CD14-positive monocyte (primary cell): ENCODE measurements at regions not wholly inside any gene's neighbourhood (a gene's known extent, or its start where the extent isn't known, plus 50 kb on each side); places are given as distances from the start of the nearest gene placed in this dataset.

Experiments used
- DNase-seq, 3 donors: peaks; one replicate each; pipeline ENCODE4 v3.0.0-alpha.2; 2011 to 2022
- H2AFZ ChIP-seq: 2 replicates; pipeline ENCODE4 v1.6.0; 2012; ENCODE audit warnings: mild to moderate bottlenecking, low read depth, low read length, inconsistent platforms; ENCODE audit not compliant: insufficient read depth, poor library complexity, severe bottlenecking
- H3K27ac ChIP-seq, 2 donors: 1 replicate in 1 of 2; 2 replicates in 1 of 2; pipeline ENCODE4 v1.5.1; 2012 to 2013; ENCODE audit warnings: low read length in 2 of 2, control low read depth in 1 of 2, inconsistent platforms in 1 of 2, low read depth in 1 of 2, mild to moderate bottlenecking in 1 of 2
- H3K27me3 ChIP-seq, 2 donors: one replicate each; pipeline versions ENCODE4 v1.6.0 to v1.6.1; 2011 to 2013; ENCODE audit warnings: low read length in 2 of 2; ENCODE audit not compliant: control insufficient read depth in 2 of 2, insufficient read depth in 2 of 2
- H3K36me3 ChIP-seq, 2 donors: replicated peaks in 1 of 2; 1 replicate in 1 of 2; 2 replicates in 1 of 2; pipeline versions ENCODE4 v1.5.1 to v1.6.1; 2012 to 2013; ENCODE audit warnings: low read length in 2 of 2, control low read depth in 1 of 2, inconsistent platforms in 1 of 2, mild to moderate bottlenecking in 1 of 2; ENCODE audit not compliant: insufficient read depth in 2 of 2, control insufficient read depth in 1 of 2
- H3K4me1 ChIP-seq, 2 donors: 1 replicate in 1 of 2; 2 replicates in 1 of 2; pipeline versions ENCODE4 v1.5.1 to v1.6.1; 2012 to 2013; ENCODE audit warnings: low read length in 2 of 2, control low read depth in 1 of 2, inconsistent platforms in 1 of 2, mild to moderate bottlenecking in 1 of 2, moderate library complexity in 1 of 2; ENCODE audit not compliant: insufficient read depth in 2 of 2, control insufficient read depth in 1 of 2
- H3K4me2 ChIP-seq: replicated peaks from 2 replicates; pipeline ENCODE3; 2012; ENCODE audit warnings: low read length, moderate library complexity, mild to moderate bottlenecking; ENCODE audit not compliant: poor library complexity, severe bottlenecking; ENCODE audit errors: extremely low read depth
- H3K4me3 ChIP-seq, 3 experiments: fragments of 200-600 bp in 1 of 3; sonication (generic) in 1 of 3; replicated peaks in 1 of 3; 1 replicate in 2 of 3; 2 replicates in 1 of 3; pipeline ENCODE4 v1.5.1; 2011 to 2013; ENCODE audit warnings: low read length in 3 of 3, mild to moderate bottlenecking in 3 of 3, control low read depth in 2 of 3, low read depth in 2 of 3, inconsistent platforms in 1 of 3, moderate library complexity in 1 of 3
- H3K79me2 ChIP-seq: 2 replicates; pipeline ENCODE4 v1.6.0; 2012; ENCODE audit warnings: mild to moderate bottlenecking, control low read depth, inconsistent platforms, low read length, moderate library complexity; ENCODE audit not compliant: insufficient read depth
- H3K9ac ChIP-seq: 2 replicates; pipeline ENCODE4 v1.6.0; 2017; ENCODE audit warnings: low read length, mild to moderate bottlenecking; ENCODE audit not compliant: insufficient read depth, poor library complexity, severe bottlenecking
- H3K9me3 ChIP-seq, 2 donors: replicated peaks in 1 of 2; 1 replicate in 1 of 2; 2 replicates in 1 of 2; pipeline versions ENCODE4 v1.5.1 to v1.6.1; 2012 to 2013; ENCODE audit warnings: low read length in 2 of 2, control low read depth in 1 of 2; ENCODE audit not compliant: control insufficient read depth in 1 of 2, insufficient read depth in 1 of 2
- H4K20me1 ChIP-seq: 2 replicates; pipeline ENCODE4 v1.6.0; 2012; ENCODE audit warnings: mild to moderate bottlenecking, low read length, control low read depth, moderate library complexity; ENCODE audit not compliant: insufficient read depth
- H3K27ac Mint-ChIP-seq, 7 donors: one replicate each; pipeline ENCODE4 v1.8.0; 2020; ENCODE audit warnings: mild to moderate bottlenecking in 7 of 7, mixed read lengths in 7 of 7, moderate library complexity in 6 of 7, inconsistent platforms in 2 of 7
- H3K27me3 Mint-ChIP-seq, 3 donors: one replicate each; pipeline ENCODE4 v1.8.0; 2021 to 2022; ENCODE audit warnings: low read depth in 3 of 3, mild to moderate bottlenecking in 3 of 3, mixed read lengths in 3 of 3, moderate library complexity in 3 of 3, inconsistent platforms in 1 of 3
- H3K36me3 Mint-ChIP-seq, 2 donors: one replicate each; pipeline ENCODE4 v1.8.0; 2020; ENCODE audit warnings: mixed read lengths in 2 of 2, inconsistent platforms in 1 of 2, mild to moderate bottlenecking in 1 of 2
- H3K4me1 Mint-ChIP-seq: one replicate; pipeline ENCODE4 v1.8.0; 2020; ENCODE audit warnings: mild to moderate bottlenecking, mixed read lengths
- H3K4me3 Mint-ChIP-seq, 2 donors: one replicate each; pipeline ENCODE4 v1.8.0; 2020; ENCODE audit warnings: mild to moderate bottlenecking in 2 of 2, mixed read lengths in 2 of 2, moderate library complexity in 1 of 2
- H3K9me3 Mint-ChIP-seq, 7 donors: one replicate each; pipeline ENCODE4 v1.8.0; 2020 to 2022; ENCODE audit warnings: mixed read lengths in 7 of 7, mild to moderate bottlenecking in 6 of 7, moderate library complexity in 6 of 7, inconsistent platforms in 2 of 7
- WGBS: methylation state at CpG from one replicate; pipeline ENCODE4 v1.1.5; 2013; ENCODE audit warnings: missing lambda C conversion rate; ENCODE audit not compliant: insufficient coverage; 5-methylcytosine and 5-hydroxymethylcytosine counted together
- intact Hi-C, 2 donors: fragments of 100-400 bp; cut with micrococcal nuclease; formaldehyde crosslinking; loops; one replicate each; pipeline versions ENCODE4 v1.15.0 to v1.15.1; 2023
- TF ChIP-seq, protein P1 (sequence below): fragments of 200-600 bp; IDR thresholded peaks from one replicate; pipeline ENCODE4 v1.8.0; 2022; ENCODE audit warnings: antibody characterized with exemption, mild to moderate bottlenecking

DNA sequence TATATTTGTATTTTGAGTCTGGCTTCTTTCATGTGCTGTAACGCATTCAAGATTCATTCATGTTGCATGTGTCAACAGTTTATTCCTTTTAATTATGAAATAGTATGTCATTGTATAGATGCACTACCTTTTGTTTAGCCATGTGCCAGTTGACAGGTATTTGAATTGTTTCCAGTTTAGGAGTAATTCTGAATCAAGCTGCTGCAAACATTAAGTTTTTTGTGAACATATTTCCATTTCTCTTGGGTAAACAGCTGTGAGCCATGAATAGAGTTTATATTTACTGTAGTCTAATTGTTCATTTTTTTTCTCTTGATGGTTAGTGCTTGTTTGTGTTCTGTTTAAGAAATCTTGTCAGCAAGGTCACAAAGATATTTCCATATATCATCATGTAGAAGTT, 142.4 kb upstream of the RIPOR2 start:
- Mint-ChIP-seq H3K4me1 (no peaks in the 10 kb centered on the region), H3K27ac (no peak overlapping the region), H3K36me3 (peaks cover 11 to 17% of the 10 kb centered on the region in 2 donors), H3K9me3 (peaks cover 0 to 2% (median 0%) of the 10 kb centered on the region in 7 donors), H3K27me3 (peaks cover 0 to 2% (median 0%) of the 10 kb centered on the region in 3 donors), H3K4me3 (no peak overlapping the region)
- WGBS, result no CpG with 5 or more reads among the region's 1 CpG
- H3K79me2 ChIP-seq, result no peaks in the 10 kb centered on the region
- no peaks in the 10 kb centered on the region for H3K27me3 ChIP-seq
- H3K4me3 ChIP-seq, result no peak overlapping the region
- H3K4me1 ChIP-seq, result no peaks in the 10 kb centered on the region
- no peak overlapping the region for H2AFZ ChIP-seq
- no peaks in the 10 kb centered on the region for H4K20me1 ChIP-seq
- intact Hi-C loops, result loop anchor here in 1 of 2 donors (10.0 kb wide), 1 partner anchor 53 kb away; no protein-coding TSS in a partner anchor
- no peak overlapping the region for H3K4me2 ChIP-seq
- no peak for DNase-seq
- H3K27ac ChIP-seq, result no peak overlapping the region
- no peaks in the 10 kb centered on the region for H3K9me3 ChIP-seq
- H3K36me3 ChIP-seq, result peaks cover 5 to 22% of the 10 kb centered on the region in 2 donors
- TF ChIP-seq, protein P1, sequence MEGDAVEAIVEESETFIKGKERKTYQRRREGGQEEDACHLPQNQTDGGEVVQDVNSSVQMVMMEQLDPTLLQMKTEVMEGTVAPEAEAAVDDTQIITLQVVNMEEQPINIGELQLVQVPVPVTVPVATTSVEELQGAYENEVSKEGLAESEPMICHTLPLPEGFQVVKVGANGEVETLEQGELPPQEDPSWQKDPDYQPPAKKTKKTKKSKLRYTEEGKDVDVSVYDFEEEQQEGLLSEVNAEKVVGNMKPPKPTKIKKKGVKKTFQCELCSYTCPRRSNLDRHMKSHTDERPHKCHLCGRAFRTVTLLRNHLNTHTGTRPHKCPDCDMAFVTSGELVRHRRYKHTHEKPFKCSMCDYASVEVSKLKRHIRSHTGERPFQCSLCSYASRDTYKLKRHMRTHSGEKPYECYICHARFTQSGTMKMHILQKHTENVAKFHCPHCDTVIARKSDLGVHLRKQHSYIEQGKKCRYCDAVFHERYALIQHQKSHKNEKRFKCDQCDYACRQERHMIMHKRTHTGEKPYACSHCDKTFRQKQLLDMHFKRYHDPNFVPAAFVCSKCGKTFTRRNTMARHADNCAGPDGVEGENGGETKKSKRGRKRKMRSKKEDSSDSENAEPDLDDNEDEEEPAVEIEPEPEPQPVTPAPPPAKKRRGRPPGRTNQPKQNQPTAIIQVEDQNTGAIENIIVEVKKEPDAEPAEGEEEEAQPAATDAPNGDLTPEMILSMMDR, result no peak
- H3K9ac ChIP-seq, result no peak overlapping the region

DNA sequence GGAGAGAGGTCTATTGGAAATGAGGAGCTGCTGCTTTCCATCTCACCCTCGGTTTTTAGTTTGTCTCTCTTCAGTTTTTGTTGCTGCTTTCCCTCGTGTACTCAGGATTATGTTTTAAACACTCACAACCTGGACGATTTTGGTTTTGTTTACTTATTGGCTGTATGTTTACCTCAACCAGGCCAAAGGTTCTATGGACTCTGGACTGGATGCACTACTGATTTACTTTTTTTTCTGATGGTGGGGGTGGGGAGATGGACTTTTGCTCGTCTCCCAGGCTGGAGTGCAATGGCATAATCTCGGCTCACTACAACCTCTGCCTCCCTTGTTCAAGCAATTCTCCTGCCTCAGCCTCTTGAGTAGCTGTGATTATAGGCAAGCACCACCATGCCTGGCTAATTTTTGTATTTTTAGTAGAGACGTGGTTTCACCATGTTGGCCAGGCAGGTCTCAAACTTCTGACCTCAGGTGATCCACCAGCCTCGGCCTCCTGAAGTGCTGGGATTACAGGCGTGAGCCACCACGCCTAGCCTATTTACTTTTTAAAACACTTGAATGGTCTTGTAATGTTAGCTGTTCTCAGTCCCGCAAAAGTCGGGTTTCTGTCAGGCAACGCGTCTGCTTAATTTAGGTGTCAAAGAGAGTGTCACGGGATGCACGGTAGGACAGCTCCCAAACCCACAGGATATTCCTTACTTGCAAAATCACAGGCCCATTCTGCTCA, 148.2 kb upstream of the RIPOR2 start:
- TF ChIP-seq, protein P1, result no peak
- Mint-ChIP-seq H3K36me3 (peaks cover 20 to 27% of the 10 kb centered on the region in 2 donors), H3K27ac (no peak overlapping the region), H3K4me1 (peaks cover 10% of the 10 kb centered on the region), H3K27me3 (peaks cover 0 to 2% (median 0%) of the 10 kb centered on the region in 3 donors), H3K9me3 (no peaks in the 10 kb centered on the region), H3K4me3 (no peak overlapping the region)
- no peaks in the 10 kb centered on the region for H3K9me3 ChIP-seq
- H3K27me3 ChIP-seq, result no peaks in the 10 kb centered on the region
- intact Hi-C loops, result no loop called here
- H3K4me3 ChIP-seq, result no peak overlapping the region
- no peak overlapping the region for H3K27ac ChIP-seq
- H3K36me3 ChIP-seq, result peaks cover 10 to 40% of the 10 kb centered on the region in 2 donors
- H2AFZ ChIP-seq, result no peak overlapping the region
- no peaks in the 10 kb centered on the region for H4K20me1 ChIP-seq
- no peak overlapping the region for H3K4me2 ChIP-seq
- WGBS, result 92% methylated on average over 7 of the region's 15 CpGs
- DNase-seq, result no peak
- H3K79me2 ChIP-seq, result no peaks in the 10 kb centered on the region
- no peak overlapping the region for H3K9ac ChIP-seq
- H3K4me1 ChIP-seq, result peaks cover 18 to 24% of the 10 kb centered on the region in 2 donors
